GM21381 (cell line): ENCODE measurements at regions not wholly inside any gene's neighbourhood (a gene's known extent, or its start where the extent isn't known, plus 50 kb on each side); places are given as distances from the start of the nearest gene placed in this dataset.
A peak's percentile ranks its signal among the peaks of the same experiment; 100 is the strongest.

Source experiments
- ATAC-seq: cut with Tn5 transposase; IDR thresholded peaks from one replicate; pipeline ENCODE4 v1.9.1; 2021; ENCODE audit warnings: mild to moderate bottlenecking, moderate library complexity; ENCODE audit not compliant: unreplicated experiment

DNA sequence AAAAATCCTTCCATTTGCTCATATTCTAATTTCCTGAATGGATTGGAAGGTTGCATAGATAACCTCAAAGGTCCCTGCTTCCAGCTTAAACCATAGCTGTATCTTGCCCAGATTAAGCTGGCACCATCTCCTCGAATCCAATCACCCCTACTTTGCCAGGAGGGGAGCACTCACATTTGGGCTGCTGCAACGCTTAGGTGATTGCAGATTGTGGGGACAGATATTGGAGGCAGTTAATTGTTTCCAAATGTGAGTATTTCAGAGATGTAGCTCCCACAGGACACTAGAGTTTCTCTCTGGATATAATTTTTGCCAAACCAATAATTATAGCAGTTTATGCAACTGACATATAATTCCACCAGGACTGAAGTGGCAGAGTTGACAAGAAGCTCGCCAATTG, 53.5 kb upstream of the ACSL1 start:
- ATAC-seq, result no peak

DNA sequence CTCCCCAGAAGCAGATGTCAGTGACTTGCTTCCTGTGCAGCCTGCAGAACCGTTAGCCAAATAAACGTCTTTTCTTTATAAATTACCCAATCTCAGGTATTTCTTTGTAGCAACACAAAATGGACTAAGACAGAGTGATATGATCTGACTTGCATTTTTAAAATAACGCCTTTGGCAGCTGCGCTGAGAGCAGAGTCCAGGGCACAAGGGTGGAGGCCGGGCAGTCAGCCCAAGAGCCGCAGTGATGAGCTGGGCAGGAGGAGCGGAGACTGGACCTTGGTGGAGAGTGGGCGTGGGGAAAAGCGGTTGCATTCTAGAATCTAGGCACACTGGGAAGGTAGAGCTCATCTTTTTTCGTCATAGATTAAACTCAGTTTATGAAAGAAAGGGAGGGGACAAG, 56.5 kb upstream of the ACSL1 start:
- no peak for ATAC-seq

DNA sequence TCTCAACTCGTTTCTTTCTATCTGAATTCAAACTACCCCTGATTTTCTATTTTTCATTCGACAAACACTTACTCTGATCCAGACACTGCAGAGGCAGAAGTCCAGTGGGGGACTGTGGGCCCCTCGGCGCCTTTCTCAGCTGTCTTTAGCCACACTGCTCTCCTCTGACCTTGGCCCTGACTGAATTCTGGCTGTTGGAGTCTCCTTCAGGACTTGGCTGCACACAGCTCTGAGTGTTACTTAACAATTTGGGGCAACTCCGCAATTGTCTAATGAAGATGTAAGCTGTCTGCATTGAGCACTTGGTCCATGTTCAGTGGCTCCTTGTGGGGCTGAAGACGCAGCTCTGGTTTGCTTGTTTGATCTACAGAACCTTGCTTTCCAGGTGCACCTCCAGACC, 57.3 kb upstream of the ACSL1 start:
- ATAC-seq, result no peak

DNA sequence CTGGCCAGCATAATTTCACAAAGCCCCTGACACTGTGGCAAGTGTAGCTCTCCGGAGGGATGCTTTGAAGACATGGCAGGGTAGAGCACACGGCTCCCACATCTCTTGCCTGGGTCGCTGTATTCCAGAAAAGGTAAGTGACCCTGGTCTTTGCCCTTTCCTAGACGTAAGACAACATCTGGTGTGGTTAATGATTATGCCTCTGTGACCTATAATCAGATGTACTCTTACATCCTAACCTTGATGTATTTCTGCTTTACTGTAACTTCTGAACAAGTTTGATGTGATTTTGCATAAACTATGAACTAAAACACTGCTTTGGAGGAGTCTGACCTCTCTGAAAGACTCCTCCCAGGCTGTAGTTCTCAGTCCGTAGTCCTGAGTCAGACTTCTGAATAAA, 59.1 kb upstream of the ACSL1 start:
- no peak for ATAC-seq

DNA sequence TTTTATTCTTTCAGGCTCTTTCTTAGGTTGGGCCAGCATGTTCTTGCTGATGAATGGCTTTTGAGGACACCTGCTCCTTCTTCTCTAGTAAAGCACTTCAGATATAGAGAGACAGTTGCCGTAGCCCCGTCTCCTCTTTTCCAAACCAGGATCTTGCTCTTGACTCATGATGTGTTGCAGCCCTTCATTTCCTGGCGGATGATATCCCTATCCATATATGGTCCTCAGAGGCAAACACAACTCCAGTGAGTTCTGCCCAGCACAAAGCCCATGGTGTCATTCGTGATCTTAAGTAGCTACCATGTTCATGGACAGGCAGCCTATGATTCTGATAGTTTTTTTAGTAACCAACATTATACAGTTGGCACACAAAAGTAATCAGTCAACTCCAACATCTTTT, 59.8 kb upstream of the ACSL1 start:
- ATAC-seq, result no peak

DNA sequence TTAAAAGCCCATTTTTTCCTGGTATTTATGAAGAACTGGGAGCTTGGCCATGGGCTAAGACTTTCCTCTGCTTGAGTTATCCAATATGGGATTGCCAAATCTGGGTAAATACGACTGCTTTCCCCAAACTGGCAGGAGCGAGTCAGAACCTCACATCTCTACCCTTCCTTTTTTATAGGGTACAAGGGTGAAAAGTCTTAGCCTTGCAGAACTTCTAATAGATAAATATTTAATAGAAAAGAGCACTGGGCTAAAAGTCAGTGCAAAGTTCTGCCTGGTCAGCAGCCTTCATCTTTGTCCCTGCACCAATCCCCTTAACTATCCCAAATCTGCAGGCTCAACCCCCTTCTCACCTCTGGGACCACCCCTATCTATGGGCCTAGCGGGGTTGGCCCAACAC, 61.6 kb upstream of the ACSL1 start:
- no peak for ATAC-seq

DNA sequence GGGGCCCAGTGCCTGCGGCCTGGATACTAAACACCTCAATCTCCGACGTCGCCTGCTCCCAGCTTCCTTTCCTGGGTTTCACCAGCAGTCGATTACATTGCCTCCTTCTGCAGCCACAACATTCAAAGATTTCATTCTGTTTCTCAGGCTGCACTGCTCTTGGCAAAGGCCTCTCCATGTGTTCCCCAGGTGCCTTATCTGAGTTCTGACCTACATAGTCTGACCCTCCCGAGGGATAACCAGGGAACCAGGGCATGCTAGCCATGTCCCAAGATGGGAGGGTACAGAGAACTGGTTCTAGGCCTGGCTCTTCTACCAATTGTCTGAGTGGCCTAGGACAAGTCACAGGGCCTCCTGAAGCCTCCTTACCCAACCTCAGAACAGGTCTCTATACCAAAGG, 62.2 kb upstream of the ACSL1 start:
- ATAC-seq, result no peak

DNA sequence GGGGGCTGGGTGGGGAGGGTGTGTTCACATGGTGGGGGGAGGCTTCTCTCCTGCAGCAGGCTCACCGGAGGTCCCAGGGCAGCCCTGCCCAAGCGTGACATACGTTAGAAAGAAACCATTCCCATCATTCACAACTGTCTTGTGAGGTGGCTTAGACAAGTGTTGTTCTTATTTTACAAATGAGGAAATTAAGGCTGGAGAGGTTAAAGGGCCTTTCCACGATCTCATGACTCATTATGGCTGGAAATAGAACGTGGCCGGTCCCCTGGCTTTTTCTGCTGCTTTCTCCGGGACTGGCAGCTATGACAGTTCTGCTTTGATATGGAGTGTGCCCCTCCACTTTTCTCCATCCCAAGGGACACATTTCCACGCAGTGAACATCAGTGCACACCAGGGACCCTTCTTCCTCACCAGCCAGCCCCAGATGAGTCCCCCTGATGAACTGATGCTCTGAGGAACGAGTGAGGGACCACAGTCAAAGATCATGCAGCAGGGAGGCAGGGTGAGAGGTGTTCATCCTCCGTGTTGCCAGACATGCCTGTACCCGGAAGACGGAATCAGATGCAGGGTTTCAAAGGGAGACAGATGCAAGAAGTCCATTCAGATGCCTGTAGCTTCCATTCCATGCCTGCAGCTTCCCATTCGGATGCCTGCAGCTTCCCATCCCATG, 64.0 kb upstream of the ACSL1 start:
- ATAC-seq, result no peak

DNA sequence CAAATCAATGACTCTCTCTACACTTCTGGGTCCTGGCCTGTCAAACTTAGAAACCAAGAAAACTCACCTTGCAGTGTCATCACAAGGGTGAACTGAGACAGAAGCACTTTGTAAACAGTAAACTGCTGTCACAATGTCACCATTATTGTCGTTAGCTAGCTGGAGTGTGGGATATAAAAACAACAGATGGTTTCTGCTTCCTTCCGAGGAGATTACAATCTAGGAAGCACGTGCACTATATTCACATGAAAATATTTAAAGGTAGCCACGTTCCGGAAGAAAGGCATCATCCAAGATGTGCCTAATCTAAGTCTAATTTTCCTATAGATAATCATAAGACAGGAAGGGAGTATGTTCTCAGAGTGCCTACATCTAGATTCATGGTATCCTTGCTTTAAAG, 64.7 kb upstream of the ACSL1 start:
- ATAC-seq, result no peak

DNA sequence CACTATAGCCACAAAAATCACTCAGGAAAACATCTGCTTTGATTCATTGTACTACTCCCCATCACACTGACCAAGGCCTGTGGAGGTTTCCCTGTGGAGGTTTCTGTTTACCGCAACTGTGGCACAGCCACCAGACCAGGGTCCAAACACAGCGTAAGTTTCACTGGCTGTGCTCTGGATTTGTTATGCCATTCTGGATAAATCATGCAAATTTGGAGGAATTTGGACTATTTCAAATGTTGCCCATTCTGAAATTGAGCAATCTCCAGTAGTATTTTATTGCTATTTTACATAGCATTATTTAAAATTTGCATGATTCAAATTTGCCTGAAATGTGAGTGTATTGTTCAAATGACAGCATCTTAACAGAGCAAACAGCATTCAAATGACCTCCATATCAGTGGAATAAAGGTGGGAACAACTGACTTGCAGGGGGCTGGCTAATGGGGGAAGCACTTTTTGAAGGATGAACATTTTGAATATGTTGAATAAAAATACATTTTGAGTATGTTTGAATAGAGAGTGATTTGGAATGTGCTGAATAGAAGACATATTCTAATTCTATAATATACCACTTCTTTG, 66.1 kb upstream of the ACSL1 start:
- no peak for ATAC-seq

DNA sequence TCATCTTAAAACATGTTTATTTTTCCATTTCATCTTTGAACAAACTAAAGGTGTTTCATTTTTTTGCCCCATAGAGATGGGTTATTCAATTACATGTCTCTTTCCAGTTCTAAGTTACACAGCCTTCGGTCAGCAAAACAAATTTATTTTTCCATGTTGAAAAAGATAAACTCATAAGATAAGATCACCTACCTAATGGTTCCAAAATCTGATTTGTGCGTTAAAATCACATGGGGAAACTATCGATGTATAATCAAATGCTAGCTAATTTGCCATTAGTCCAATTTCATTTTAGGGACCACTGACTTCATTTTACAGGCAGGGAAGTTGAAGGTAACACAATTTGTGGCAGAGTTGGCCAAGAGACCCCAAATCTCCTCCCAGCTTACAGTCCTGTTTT, 67.2 kb upstream of the ACSL1 start:
- no peak for ATAC-seq

DNA sequence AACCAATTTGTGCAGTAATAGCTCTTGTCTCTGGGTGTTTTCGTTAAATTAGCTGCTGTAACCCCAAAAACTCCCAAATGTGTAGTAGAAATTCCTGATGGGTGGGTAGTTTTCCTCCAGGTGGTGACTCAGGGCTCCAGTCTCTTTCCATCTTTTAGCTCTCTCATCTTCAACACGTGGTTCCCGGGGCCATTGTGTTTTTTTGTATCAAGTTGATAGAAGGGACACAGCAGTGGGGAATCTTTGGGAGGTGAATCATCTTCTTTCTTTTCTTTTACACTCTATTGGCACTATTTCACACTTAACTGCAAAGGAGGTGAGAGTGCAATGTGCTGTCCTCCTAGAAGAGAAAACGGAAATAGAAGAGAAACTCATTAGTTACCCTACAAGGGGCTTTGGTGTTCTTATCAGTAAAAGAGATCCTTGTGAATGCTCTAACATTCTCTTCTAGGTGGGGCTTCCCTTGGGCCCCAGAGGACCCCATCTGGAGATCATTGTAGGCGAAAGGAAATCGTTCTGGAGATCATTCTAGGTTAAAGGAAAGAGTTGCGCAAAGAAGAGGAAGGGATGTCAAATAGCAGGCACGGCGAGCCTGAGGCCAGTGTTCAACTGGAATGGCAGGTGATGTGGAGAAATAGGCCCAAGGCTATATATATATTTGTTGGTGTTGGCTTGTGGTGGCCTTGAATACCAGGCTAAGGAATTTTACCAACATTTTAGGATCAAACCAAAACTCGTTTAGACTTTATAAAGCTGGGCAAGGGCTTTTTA, 68.2 kb upstream of the ACSL1 start:
- ATAC-seq, result no peak

DNA sequence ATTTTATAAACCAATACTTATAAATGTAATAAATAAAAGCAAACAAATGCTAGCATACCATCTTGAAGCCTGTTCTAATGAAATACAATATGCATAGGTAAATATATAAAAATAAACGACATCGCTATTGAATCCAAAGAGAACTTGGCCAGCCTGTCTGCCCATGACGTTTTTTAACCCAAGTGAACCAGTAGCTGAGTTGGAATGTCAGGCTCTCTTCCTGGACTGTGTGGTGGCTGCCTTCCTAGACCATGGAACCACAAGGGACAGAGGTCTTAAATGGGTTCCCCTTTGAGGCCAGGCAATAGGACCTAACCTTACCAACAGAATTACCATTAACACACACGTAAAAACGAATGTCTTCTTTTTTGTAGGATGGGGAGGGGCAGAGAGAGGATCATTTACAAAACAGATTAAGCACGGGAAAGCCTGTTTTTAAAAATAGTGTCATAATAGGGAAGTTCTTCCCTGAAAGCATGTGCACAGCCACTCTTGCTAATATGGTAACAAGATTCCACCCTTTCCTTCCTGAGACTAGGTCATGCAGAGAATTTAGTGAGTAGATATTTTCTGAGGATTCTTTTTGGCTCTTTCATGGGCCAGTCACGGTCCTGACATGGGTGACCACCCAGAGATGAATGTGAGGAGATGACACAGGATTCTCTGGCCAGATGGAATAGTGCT, 69.4 kb upstream of the ACSL1 start:
- no peak for ATAC-seq

DNA sequence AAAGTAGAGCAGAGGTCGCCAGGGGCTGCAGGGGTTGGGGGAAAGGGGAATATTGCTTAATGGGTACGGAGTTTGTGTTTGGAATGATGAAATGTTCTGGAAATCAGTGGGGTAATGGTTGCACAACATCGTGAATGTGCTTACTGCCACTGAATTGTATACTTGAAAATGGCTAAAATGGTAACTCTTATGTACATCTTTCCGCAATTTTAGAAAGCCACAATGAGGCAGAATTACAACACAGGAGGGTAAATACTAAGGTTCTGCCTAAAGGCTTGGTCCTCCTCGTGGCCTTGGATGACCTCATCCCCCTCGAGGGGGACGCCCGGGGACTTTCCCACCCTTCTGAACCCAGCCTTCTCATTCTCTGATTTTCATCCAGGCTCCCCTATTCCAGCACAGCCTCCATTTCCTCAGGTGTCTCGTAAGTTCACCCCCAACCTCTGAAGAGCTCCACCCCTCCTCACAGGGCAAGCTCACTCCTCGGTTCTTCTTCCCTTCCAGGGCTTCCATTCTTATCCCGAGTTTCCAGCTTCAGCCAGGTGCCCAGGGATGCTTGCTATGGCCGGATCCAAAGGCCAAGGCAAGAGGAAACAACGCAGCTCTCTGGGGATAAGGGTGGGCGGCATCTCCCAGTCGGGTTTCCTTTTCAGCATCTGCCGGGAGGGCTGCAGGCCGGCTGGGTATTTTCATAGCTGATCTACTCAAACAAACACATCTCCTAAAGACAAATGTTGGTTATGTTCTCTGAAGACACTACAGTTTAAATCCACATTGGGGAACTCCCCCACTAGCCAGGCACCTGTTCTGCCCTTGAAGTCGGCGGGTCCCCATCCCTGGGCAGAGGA, 71.3 kb upstream of the ACSL1 start:
- peak; percentile 70 for ATAC-seq

DNA sequence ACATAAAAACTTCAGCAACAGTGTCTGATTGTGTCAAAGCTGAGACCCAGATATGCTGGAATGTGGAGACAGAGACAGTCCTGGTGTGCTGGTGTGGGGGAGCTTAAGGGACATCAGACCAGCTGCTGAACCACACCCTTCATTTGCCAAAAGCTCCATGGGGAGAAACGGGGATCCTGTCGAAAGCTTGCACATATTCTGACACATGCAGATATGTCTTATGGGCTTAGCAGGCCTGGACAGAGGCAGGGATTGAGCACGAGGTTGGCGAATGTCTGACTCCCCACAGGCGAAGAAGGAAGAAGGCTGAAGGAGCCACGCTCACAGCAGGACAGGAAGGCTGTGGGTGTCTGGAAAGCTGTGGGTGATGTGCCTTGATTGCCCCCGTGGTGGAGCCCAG, 72.1 kb upstream of the ACSL1 start:
- ATAC-seq, result no peak

DNA sequence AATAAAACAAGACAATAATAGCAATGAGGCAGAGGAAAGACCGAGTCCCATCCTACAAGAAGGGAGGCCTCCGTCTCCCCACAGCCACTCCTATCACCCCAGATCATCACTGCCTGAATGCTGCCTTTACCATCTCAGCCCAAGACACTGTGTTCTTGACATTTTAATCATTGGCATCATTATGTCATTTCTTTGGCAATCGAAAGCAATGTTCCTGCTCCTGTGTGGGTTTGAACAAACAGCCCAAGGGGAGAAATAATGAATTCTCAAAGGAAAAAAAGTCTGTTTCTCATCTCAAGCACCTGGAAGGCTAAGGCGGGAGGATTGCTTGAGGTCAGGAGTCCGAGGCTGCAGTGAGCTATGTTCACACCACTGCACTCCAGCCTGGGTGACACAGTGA, 73.0 kb upstream of the ACSL1 start:
- no peak for ATAC-seq

DNA sequence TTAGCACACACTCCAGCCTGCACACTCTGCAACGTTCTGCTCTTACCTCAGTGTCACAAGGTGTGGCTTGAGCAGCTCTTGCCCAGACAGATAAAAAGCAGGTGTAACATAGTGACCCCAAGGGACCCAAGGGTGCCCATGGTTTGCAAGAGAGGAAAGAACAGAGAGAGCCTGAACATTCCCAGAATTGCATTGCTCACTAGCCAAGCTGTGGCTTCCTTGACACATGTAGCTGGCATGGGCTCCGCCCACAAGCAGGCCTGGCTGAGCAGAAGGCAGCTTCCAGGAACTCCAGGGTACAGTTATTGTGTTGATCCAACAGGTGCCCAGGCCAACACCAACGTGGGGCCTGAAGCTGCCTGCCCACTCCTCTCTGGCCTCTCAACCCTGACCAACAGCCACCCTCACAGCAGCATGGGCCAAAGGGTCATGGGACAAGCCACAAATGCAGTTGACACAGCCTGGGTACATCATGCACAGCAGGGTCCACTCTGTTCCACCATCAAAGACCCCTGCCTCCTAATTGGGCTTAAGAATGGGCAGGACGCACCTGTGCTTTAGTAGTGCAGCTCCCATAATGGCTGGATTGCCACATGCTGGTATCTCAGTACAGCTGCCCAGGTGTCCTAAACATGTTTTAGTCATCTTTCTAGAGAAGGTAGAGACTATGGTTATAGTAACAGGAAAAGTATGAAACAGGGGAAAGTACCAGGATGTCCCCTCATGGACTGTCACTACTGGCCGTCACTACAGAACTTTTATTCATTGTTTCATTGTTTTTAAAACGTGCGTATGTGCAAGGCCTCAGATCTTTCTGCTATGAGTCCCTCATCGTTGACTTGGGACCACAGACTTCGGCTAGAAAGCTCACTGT, 73.7 kb upstream of the ACSL1 start:
- ATAC-seq, result no peak

DNA sequence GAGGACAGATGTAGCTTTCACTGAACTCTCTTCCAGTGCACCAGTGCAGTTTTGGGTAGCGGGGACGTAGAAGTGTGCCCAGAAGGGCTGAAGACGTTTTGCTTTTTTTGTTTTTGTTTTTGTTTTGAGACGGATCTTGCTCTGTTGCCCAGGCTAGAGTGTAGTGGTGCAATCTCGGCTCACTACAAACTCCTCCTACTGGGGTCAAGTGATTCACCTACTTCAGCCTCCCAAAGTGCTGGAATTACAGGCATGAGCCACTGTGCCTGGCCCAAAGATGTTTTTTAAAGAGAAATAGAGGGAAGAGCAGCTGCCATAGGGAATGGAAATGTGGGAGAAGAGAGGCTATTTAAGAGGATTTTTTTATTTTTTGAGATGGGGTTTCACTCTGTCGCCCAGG, 74.4 kb upstream of the ACSL1 start:
- no peak for ATAC-seq

DNA sequence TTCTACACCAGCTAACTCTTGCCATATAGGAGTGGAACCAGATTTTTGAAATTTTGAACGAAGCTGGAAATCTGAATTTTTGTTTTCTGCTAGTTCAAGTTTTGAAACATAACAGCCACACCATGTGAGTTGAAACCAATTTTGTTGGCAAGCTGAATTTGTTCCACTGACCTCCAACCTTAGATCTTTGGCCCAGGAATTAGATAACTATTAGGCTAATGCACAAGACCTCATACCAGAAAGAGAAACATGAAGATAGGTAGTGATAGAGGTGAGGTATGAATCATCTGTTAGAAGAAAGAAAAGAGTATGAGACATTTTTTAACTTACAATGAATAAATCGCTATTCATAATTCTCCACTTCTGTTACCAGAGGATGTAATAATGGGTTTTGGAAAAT, 76.8 kb upstream of the ACSL1 start:
- no peak for ATAC-seq

DNA sequence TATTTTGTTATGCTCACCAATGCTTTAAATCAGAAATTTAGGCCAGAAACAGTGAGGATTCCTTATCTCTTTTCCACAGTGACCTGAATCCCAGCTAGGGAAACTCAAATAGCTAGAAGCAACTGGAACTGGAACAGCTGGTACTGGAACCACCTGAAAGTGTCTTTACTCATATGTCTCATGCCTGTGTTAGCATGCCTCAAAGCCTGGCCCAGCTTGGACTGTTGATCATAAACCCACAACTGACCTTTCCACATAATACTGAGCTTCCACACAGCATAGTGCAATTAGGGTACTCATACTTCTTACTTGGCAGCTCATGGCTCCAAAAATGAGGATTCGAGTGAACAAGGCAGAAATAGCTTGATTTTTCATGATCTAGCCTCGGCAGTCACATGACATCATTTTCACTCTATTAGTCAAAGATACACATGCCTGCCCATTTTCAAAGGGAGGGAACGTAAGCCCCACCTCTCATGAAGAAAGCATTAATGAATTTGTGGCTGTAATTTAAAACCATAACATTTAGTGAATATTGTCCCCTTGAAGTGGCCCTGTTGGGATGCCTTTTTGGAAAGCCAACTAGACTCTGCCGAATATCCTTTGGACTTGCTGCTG, 80.8 kb upstream of the ACSL1 start:
- ATAC-seq, result no peak
